ENCODE measurements at regions not wholly inside any gene's neighbourhood (a gene's known extent, or its start where the extent isn't known, plus 50 kb on each side); places are given as distances from the start of the nearest gene placed in this dataset.
"Not testable (repeated sequence)": the region's sequence is repeated elsewhere in the genome, so short reads cannot be mapped to it uniquely, and the experiment has no call there.

DNA sequence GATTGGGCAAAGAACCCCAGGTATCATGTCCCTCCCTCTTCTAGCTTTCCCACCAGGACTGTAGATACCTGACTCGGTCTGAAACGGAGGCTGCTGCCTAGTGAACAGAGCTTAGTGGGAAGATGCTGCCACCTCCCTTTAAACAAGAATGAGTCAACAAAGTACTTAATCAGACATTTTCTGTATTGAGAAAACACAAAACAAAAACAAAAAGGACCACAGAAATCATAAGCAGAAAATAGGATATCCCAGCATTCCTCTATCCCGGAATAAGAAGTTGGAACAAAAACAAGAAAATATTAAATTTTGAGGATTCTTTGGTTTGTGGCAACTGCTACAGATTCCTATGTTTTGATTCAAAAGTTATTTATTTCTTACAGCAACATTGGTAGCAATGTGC, 51.7 kb upstream of the COL8A1 start:
- DNase-seq: no peak

GRCh38 chr3:99579965-99580364, 58.4 kb upstream of the COL8A1 start:
- no peak for DNase-seq

DNA sequence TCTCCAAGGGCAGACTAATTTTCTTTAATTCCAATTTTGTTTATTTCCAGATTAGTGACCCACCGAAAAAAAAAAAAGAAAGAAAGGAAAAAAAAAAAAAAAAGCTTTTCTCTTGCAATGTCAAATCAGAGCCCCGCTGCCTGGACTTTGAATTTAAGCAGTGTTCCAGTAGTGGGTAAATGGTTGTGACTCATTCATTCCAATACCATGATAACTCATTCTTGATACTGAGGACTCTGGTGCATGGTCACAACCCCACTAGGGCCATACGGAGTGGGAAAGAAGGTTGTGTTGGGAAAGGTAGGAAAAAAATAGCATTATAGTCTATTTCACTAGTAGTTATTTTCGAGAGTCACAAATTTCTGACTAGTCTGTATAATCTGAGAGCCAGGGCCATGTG, 59.1 kb upstream of the COL8A1 start:
- no peak for DNase-seq

GRCh38 chr3:99578339-99578970, 59.9 kb upstream of the COL8A1 start:
- DNase-seq: no peak

GRCh38 chr3:99576904-99577559, 61.4 kb upstream of the COL8A1 start:
- DNase-seq: no peak

DNA sequence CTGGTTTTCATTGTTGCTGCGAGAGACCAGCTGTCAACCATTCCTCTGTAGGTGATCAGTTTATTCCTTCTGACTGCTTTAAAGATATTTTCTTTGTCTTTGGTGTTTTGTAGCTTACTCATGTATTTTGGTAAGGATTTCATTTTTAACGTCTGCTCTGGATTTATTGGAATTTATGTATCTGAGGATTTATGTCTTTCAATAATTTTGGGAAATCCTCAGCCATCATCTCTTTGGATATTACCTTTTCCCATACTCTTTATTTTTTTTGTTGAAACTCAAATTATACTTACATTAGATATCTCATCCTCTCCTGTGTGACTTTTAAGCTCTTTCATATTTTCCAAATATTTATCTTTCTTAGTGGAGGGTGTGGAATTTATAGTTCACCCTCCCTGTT, 62.7 kb upstream of the COL8A1 start:
- no peak for DNase-seq

GRCh38 chr3:99570061-99570460, 68.3 kb upstream of the COL8A1 start:
- DNase-seq: no peak

DNA sequence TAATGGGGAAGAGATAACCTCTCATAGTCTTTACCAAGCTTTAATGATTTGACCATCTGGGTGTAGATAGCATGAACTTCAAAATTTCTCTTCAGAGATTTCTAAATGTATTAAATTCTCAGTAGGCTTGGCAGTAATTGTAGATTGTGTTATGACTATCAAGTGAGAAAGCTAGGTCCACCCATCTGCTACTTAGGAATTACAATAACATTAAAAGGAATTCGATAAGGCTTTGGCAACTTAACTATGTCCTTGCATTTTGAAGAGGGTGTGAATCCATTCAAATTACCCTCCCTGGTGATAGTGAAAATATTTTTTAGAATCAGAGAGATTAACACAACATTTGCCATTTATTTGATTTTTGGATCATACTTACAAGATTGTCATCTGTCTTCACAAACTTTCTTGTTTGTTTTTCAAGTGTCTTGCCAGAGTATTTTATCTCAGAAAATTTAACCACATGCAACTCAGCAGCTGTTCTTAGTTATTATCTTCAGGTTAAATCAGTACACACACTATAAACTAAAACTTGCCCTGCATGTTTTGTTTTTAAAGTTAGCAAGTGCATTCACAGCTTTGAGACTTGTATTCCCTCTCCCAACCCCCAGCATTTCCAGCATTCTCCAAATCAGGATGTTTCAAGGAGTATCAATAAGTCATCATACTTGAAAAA, 69.6 kb upstream of the COL8A1 start:
- DNase-seq: no peak

- no peak for DNase-seq
Measured at GRCh38 chr3:99565331-99565730, 73.1 kb upstream of the COL8A1 start.

DNA sequence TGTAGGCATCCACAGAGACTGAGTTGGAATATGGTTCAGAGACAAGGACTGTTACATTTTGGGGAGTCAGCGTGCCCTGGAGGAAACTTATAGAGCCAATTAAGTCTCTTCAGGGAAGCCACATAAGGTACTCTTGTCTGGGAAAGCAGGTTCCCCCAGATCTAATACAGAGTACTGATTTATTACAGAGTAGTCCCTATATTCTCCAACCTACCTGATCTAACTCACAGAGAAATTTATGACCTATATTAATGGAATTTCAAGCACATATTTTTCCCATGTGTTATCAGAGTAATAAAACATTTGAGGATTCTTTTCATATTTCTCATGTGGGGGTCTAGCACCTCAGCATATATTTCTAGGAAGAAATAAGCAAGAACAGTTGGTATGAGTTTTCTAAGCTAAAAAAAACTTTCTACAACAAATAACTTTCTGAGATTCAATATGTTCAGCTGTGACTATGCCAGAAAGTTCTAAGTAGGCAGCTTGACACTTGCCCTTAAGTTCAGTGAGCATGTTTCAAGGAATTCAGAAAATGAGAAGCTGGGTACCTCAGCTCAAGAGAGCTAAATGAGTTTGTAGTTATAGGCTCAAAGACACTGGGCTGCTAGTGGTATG, 75.3 kb upstream of the COL8A1 start:
- DNase-seq: no peak

- DNase-seq: no peak
Measured at GRCh38 chr3:99562138-99562537, 76.3 kb upstream of the COL8A1 start.

- DNase-seq: no peak
Measured at GRCh38 chr3:99561056-99561455, 77.3 kb upstream of the COL8A1 start.

DNA sequence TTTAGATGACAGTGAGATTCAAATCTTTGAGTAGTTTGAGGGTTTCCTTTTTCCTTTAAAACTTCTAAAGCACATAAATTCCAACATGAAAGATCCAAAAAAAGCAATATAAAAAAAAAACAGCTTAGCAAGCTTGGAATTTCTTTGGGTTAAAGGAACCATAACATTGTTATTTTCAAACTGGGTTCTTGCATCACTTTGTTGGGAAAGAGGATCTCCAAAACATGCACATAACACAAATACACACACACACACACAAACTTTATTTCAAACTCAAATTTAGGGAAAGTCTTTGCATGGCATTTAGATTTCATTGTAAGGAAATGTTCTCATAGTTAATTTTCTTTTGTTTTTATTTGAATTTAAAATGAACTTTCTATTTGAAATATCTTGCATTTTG, 79.2 kb upstream of the COL8A1 start:
- DNase-seq: no peak

- DNase-seq: not testable (repeated sequence)
Measured at GRCh38 chr3:99555885-99556284, 82.5 kb upstream of the COL8A1 start.

GRCh38 chr3:99551520-99551919, 86.9 kb upstream of the COL8A1 start:
- no peak for DNase-seq

DNA sequence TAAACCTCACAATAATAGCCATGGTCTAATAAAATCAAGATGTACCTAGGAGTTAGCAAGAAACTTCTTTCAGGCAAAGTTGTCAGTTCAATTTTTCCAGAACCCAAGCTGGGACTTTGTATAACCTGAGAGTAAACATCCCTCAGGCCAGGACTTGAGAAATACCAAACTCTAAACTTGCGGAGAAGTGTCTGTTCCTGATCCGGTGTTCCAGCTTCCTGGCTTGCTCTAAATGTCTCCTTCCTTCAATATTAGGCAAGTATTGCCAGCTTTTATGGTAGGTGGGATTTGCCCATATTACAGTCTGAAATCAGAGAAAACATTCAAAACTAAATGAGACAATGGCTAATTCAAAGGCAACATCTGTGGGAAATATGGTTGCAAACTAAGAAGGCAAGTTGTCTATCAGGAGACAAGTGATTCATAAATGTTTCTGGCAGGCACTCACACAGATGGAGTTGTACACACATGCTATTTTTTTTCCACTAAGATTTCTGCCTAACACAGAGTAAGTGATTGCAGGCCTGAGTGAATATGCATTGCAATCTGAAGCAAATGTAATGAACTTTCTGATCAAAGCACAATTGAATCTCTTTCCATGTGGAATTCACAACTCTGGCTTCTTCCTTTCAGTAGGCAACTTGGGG, 88.3 kb upstream of the COL8A1 start:
- no peak for DNase-seq

DNA sequence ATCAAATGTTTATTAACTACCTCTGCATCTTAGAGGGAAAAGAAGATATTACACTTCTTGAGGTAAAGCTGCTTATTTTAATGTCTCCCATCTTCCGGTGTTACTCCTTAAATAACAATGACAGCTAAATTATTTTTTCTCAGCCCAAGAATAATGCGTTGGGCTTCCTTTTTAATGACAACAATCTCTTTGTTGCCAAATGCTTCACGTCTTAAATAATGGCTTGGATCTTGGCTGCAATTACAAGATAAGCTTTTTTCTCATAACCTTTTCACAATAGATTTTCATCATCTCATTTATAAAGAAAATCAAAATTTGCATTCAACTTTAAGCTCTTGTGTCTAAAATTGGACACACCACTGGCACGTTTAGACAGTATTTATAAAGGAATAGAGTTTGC, 89.2 kb upstream of the COL8A1 start:
- no peak for DNase-seq

- no peak for DNase-seq
Measured at GRCh38 chr3:99548674-99549073, 89.7 kb upstream of the COL8A1 start.

- no peak for DNase-seq
Measured at GRCh38 chr3:99545941-99546580, 92.3 kb upstream of the COL8A1 start.

GRCh38 chr3:99544786-99545281, 93.6 kb upstream of the COL8A1 start:
- no peak for DNase-seq

- DNase-seq: no peak
Measured at GRCh38 chr3:99543796-99544195, 94.6 kb upstream of the COL8A1 start.

DNA sequence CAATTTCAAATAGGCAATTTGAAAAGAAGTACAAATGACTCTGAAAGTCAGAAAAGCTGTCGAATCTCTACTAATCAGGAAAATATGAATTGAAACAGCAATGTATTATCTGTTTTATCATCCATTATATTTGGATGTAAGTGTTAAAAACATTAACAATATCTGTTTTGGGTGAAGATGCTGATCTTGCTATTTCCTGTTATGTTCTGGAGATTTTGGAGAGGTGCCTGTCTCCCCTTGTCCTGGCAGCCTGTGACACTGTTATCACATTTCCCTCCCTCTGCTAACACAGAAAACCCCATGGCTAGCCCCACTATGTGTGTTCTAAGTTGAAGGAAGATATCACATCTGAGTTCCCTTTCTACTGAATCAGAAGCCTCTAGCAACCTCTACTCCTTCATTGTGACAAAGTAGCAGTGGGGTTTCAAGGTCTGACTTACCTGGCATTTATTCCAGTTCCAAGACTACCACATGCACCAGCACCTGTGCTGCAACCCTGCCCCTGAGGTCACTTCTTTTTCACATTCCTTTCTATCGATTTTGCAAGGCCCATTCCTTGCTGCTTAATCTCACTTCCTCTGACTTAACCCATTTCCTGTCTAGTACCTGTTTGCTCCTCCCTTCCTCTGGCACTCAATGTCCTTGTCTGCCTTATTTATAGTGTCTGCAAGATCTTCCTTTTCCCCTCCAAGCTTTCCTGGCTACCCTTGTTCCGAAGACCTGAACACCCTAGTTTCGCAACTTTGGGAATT, 95.5 kb upstream of the COL8A1 start:
- no peak for DNase-seq

Data from CD4-positive, alpha-beta T cell treated with Interleukin-15 for 1 hour (primary cell).